ENCODE measurements at regions not wholly inside any gene's neighbourhood (a gene's known extent, or its start where the extent isn't known, plus 50 kb on each side); places are given as distances from the start of the nearest gene placed in this dataset.
"Not testable (repeated sequence)": the region's sequence is repeated elsewhere in the genome, so short reads cannot be mapped to it uniquely, and the experiment has no call there.

DNA sequence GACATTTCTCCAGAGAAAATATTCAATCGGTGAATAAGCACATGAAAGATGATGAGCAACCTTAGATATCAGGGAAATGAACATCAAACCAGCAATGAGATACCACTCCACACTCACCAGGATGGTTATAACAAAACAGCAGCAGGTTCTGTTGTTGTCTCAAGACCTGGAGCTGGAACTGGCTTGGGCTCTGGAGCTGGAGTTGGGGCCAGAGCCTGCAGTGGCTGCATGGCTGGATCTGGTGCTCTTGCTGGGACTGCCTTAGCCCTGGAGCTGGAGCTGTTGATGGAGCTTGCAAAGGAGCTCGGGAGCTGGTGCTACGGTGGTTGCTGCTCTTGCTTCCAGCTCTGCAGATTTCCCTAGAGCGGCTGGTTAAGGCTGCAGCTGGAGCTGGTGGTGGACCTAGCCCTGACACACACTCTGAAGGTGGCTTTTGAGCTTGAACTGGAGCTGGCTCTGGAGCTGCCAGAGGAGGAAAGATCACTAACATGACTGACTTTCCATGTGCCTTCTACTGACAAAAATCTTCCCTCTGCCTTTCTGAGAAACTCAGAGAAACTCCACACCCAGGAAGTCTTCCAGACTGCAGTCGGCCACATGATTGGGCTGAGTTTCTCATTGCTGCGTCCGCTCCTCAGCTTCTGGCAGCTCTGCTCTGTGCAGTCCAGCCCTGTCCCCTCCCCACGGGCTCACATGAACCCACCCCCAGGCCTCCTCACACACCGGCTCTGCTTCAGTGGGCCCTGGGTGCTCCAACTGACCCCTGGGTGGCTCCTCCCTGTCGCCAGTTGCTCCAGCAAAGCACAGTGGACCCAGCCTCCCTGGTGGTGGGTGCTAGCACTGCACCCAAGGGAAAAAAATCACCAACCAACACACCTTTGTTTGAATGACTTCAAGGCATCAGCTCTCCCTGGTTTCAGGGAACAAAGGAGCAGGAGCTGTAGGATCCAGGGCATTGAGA is 139.1 kb upstream of the FMN2 start:
- DNase-seq: no peak

DNA sequence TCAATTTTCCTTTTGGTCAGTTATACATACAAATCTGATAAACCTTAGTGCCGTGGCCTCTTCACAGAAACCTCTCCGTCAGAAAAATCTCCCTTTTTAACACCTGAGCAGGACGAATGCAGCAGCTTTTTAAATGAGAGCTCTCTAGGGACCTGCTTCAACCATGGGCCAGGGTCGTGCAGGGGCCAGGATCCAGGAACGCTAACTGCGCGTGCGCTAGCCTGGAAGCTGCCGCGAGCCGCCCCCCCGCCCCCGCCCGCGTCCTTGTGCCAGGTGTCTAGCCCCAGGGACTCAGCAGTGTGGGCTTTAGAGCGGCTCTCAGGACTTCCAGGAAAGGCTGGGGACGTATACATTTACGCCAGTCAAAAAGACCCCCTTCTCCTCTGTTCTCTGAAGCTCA is 136.8 kb upstream of the FMN2 start:
- no peak for DNase-seq

DNA sequence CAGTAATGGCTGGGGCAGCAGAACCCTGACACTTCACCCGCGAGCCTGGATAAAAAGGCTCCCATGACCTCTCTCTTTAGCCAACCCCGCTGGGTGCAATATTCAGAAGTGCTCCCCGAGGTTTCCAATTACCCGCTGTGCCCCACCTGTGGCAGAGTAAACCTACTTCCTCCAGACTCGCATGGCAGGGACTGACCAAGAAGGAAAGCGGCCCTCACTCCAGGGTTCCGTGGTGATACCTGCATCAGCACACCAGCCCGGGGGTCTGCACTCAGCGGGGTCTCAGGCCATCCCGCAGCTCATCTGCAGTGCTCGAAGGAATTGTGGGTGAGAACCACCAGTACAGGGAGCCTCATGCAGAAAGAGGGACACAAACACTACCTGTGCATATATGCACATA is 136.3 kb upstream of the FMN2 start:
- DNase-seq: no peak

DNA sequence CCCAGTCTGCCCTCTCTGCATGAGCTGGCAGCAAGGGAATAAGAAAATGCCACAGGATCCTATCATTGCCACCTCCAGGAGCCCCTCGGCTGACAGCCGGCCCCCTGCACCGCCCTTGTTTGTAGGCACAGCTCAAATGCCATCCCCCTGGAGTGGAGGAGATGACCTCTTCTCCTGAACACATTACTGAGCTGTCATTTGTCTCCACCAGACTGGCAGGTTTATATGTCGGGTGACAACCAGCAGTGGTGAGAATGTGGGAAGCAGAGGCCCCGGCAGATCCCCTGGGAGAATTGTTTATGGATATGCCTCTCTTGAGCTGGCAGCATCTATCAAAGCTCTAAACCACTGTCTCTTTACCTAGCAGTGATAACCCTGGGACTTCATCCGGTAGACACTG is 135.4 kb upstream of the FMN2 start:
- no peak for DNase-seq

DNA sequence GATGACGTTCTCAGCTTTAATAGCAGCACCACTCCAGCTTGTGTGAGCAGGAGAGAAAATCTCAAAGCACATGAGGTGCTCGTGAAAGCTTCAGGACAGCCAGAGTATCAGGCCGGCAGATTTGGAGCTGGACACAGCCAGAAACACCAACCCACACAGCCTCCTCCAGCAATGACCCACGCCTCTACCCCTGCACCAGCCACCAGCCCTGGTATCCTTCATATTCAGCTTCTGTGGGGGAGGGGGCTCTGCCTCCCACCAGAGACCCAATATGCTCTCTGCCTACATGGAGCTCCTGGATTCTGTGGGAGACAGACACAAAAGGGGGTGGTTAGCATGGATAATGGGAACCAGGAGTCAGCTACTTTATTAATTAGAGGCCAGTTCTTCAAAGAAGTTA is 133.6 kb upstream of the FMN2 start:
- DNase-seq: no peak

DNA sequence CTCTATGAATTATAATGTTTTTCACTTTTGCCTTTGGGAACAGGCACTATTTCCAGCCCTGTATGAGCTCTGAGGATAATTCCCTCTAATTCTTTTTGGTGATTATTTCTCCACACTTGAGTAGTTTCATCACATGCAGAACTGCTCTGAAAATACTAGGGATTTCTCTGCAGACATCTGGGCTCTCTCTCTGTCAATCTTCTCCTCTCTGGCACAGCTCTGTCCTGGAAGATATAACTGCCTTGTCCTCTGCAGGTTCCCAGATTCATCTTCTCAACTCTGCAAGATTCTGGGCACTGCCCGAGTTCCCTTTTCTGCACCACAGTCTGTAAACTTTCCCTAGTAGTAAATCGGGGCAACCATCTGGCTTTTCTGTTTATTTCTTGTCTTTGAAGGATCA is 131.3 kb upstream of the FMN2 start:
- no peak for DNase-seq

DNA sequence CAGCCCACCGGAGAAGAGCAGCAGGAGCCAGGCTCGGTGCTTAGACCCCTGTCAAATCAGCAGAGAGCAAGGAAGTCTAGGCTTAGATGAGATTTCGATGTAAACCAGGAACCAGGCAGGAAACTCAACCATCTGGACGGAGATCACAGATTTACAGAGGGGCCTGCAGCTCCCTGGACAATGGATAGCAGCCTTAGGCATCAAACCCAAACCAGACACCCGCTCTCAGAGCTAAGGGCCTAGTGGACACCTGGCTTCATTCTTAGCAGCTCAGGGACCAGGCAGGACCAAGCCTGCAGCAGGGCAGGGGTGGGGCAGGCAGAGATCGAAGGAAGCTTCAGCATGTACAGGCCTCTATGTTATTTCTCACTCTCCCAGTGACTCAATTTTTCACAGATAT is 127.8 kb upstream of the FMN2 start:
- DNase-seq: no peak

DNA sequence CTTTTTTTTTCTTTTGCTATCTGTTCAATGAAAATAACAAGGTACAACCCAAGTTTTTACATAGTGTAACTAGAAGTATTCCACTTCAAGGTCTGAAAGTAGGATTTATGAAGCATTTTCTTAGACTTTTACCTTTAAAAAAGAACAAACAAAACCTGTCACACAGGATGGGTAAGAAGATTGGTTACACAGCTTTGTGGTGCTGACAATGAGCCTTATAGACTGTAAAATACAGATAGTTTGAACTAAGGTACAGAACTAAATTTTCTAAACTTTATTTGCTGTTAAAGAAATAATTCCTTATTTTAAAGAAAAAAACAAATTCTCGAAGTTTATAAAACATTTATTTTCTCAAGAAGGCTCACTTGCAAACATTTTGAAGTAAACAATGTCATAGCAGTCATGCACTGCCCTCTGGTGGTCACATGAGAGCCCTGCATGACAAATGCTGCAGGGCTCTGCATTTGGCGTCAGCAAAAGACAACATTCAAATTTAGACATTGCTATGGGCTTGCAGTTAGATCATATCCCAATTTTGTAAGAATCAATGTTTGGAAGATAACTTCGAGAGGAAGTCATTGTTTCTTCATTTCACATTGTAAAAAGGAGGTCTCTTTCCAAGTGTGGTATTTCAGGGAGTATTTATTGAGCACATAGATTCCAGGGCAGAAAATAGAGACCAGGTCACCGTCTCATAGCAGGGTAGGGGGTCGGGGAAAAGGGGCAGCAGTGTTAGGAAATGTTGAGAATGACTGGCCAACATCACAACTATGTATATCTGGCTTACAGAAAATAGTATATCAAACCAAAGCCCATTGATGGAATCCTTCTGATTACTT is 115.3 kb upstream of the FMN2 start:
- peak; percentile 36 for DNase-seq

DNA sequence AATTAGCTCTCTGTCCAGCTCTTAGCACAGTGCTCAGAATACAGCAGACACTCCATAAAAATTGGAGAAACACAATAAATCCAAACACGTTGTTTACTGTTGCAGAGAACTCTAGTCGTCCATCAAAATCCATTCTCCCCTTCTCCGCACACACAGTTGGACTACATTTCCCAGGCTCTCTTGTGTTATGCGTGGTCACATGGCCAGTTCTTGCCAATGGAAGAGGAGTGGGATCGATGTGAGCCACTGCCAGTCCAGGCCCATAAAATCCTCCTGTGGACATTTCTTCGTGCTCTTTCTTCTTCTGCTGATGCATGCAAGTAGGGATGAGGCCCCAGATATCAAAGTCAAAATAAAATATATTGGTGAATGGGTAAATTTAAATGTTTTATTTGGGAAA is 114.3 kb upstream of the FMN2 start:
- DNase-seq: no peak

DNA sequence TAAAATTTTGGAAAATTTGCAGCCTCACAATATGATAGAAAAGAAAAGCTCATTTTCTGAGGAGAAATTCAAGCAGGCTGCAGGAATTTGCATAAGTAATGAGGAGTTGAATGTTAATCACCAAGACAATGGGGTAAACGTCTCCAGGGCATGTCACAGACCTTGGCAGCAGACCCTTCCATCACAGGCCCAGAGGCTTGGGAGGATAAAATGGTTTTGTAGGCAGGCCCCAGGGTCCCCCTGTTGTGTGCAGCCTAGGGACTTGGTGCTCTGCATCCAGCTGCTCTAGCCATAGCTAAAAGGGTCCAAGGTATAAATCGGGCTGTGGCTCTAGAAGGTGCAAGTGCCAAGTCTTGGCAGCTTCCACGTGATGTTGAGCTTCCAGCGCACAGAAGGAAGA is 112.2 kb upstream of the FMN2 start:
- DNase-seq: no peak

DNA sequence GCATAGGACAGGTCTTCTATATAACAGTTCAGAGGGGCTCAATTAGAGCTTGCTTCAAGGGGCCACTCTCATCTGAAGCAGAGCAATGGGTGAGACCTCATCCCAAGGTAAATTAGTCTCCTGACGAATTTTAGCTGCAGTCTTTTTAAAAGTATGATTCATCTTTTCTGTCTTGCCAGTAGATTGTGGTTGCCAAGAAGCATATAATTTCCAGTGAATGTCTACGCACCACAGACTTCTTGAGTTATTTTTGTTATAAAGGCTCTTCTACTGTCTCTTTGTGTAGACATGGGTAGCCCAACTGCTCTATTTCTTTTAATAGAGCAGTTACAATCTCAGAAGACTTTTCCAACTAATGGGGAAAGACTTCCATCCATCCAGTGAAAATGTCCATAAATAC is 108.9 kb upstream of the FMN2 start:
- DNase-seq: no peak

DNA sequence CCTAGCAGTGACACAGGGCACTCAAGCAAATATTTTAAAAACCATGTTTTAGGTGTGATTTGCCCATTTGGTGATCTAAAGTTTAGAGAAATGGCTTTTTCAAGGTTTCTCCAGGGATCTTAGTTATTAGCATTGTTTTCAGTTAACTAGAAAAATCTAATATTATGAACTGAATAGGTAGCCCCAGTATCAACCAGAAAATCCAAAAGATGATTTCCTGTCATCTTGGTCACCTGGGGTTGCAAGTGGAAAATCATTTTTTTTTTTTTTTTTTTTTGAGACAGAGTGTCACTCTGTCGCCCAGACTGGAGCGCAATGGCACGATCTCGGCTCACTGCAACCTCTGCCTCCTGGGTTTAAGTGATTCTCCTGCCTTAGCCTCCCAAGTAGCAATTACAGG is 106.6 kb upstream of the FMN2 start:
- no peak for DNase-seq

DNA sequence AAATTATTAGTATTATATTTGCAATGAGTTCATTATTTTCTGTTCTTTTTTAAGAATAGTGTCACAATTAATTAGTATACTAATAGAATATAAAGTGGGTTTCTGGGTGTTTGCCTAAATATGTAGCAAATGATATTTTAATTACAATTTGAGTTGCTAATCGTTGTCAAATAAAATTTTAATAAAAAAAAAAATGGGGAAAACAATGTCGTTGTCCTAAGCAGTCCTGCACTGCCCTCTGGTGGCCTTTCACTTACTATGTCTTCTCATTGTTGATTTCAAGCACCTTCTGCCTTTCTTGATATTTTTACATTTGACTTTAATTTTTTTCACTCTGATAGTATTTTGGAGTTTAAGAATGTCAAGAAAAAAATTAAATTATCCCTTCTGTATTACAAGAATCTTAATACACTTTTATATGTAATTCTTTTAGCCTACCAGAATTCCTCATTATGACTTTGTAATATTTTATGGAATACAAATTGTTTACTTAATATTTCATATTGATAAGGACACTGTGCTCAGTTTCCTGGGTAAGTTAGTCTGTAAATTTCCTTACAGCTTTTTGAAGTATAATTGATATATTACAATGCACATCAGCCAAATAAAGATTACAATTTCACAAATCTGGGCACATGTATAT is 104.5 kb upstream of the FMN2 start:
- DNase-seq: no peak

DNA sequence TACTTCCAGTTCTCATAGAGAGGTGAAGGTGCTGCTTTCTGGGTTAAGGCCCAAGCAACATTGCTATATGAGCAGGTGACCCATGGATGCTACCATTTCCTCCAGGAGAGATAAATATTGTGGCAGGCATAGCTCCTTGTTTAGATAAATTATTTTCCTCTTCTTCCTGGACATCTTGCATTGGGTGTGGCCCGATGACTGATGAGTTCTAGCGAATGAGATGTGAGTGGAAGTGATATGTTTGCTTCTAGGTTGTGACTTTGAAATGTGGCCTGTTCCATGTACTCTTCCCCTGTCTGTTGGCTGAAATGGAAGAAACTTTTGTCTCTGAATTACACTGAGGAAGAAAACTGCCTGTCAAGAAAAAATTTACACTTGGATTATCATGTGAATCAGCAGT is 101.7 kb upstream of the FMN2 start:
- DNase-seq: no peak

DNA sequence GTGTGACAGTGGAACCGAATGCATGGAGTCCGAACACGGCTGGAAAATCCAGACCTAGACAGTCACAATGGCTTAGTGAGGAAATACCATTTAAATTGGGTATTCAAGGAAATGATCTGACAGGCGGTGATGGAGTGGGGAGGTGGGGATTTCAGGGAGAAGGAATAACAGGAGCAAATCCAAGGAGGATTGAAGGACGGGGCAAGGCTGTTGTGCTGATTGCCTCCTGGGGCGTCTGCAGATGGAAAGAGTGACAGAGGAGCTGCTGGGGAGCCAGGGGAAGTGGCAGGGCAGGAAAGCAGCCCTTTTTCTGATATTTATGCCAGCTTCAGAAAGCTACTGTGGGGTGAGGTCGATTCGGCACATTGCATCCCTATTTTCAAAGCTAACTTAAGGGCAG is 99.1 kb upstream of the FMN2 start:
- not testable (repeated sequence) for DNase-seq

DNA sequence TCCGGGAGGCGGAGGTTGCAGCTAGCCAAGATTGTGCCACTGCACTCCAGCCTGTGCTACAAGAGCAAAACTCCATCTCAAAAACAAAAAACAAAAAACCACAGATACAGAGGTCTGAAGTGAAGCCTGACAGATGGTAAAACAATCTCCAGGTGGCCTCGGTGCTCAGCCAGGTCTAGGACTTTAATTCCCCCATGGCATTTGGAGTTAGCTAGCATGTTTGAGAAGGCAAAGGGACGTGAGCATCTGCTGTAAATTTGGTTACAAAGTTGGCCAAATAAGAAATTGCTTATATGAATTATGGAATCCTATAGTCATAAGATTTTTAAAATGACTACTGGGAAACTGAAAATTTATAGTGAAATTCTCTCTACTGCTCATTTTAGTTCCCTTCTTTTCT is 98.3 kb upstream of the FMN2 start:
- DNase-seq: no peak

DNA sequence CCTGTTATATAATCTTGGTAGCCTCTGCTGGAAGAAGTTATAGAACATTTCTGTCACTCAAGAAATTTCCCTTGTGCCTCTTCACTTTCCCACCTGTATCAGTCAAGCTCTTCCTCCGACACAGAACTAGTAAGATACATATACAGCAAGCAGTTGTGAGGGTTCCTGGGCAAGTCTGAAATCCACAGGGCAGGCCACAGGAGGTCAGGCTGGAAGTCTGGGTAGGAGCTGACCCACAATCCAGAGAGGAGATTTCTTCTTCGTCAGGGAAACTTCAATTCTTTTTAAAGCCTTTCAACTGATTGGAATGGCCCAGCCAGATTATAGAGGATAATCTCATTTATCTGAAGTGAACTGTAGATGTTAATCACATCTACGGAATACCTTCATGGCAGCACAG is 96.4 kb upstream of the FMN2 start:
- DNase-seq: no peak

DNA sequence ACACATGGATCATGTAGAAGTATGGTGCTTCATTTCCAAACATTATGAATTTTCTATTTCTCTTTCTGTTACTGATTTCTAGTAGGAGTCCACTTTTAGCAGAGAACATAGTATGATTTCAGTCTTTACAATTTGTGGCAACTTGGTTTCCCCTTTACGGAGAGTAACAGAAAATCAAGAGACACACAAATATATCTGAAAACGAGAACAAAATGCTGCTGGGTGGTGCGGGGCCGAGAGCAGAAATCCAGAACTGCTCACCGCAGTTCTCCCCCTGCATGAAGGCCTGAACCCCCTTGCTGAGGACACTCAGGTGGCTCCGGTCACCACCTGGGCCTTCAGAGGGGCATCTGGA is 94.5 kb upstream of the FMN2 start:
- no peak for DNase-seq

DNA sequence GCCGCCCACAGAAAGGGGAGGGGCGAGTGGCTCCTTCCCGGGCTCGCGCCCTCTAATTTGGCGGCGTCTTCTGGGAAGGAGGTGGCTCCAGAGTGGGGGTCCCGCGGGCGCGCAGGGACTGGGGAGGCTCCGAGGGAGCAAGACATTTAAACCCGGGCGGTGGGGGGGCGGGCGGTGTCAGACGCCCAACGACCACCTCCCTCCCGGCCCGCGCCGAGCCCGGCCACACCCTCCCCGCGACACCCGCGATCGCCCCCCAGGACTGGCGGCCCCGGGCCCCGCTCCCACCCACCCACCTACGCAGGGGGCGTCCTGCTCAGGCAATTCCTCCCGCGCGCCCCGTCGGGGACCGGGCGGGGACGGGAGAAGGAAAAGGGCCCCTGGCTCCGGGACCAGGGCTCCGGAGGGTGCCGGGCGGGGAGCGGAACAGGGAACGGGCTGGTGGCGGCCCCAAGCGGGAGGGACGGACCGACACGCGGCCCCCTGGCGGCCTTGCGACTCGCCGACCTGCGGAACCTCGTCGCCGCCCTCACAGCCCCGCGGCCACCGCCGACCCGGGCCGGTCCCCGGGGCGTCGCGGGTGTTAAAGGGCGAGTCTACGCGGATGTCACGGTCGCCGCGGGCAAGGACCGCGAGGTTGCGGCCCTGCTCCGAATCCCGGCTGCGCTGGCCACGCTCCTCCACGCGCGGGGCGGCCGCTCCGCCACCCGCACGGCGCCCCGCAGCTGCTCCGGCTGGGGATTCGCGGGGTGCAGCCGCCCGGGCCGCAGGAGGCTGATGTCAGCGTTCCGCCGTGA is 94.0 kb upstream of the FMN2 start:
- no peak for DNase-seq

DNA sequence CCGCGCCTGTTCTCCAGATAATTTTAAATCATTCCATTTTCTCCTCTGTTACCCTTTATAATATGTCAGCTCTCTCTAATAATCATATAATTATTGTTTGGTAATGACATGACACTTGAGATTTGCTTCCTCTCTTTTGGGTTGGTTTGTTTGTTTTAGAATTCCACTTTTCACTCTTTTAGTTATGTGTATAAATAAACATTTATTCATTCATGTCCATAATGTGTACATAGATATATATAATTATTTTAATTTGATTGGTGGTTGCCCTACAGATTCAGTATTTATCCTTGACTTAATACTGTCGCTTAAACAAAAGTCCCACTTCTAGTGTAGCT is 93.4 kb upstream of the FMN2 start:
- DNase-seq: no peak

DNA sequence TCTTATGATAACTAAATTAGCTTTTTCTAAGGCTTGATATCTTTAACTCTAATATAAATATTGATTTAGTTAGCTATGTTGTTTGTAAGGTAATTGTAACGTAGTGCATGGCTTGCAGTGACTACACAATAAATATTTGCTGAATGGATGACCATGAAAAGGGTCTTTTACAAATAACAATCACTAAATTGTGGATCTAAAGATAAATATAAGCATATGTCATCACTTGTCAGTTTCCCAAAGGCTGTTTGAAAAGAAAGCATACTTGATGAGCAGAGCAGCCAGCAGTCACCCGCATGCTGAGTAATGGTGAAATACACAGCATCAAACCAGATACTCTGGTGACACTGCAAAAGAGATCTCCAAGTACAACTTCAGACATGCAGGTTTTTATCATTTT is 92.5 kb upstream of the FMN2 start:
- DNase-seq: no peak

DNA sequence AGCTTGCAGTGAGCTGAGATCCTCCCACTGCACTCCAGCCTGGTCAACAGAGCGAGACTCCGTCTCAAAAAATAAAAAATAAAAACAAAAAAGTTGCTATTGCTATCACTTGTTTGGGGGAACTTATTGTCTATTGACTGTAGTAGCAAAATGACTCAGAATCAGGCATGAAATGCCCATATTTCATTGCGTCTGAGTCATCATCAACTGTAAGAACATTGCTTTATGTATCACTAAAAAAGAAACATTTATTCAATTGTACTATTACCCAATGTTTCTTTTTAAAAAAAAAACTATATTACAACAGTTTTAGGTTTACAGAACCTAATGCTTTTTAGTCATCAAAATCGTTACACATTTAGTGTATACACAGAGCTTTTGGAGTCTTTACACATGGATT is 91.0 kb upstream of the FMN2 start:
- no peak for DNase-seq

DNA sequence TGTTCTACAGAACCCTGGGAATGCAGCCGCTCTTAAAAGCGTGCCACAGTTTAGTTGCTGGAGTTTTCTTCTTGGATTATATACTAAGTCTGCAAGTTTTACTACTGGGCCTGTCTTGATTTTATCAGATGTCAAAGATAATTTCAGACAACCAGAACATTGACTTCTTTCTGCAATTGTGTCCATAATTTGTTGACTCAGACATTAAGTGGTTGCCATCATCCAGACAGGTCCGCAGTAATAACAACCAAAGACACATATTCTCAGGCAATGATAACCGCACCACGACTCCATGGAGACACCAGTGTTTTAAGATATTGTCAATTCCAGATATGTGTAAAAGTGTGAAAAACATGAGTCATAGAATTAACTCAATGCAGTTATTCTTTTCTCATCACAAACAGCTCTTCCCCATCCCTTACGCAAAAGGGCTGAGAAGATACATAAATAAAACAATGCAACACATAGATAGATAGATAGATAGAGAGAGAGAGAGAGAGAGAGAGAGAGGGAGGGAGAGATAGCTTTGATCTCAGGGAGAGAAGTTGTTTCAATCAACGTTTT is 90.4 kb upstream of the FMN2 start:
- no peak for DNase-seq
